ENCODE measurements at regions not wholly inside any gene's neighbourhood (a gene's known extent, or its start where the extent isn't known, plus 50 kb on each side); places are given as distances from the start of the nearest gene placed in this dataset.

- no peak overlapping the region for H3K27ac ChIP-seq
- no peaks in the 10 kb centered on the region for H3K4me1 ChIP-seq
- H3K9ac ChIP-seq: no peak overlapping the region
- no peaks in the 10 kb centered on the region for H3K36me3 ChIP-seq (ENCODE audit: control insufficient read depth, insufficient read depth, low read length)
- no peak for TF ChIP-seq CTCF (IDR thresholded peaks at IDR 0.05)
- H3K27me3 ChIP-seq (ENCODE audit: control insufficient read depth, insufficient read depth, low read length): no peaks in the 10 kb centered on the region
- no peaks in the 10 kb centered on the region for H3K79me2 ChIP-seq
- H2AFZ ChIP-seq: no peak overlapping the region
- H3K9me3 ChIP-seq (ENCODE audit: control insufficient read depth, low read length): no peaks in the 10 kb centered on the region
- no peak overlapping the region for H3K4me2 ChIP-seq (ENCODE audit: low read length)
- no peak overlapping the region for H3K4me3 ChIP-seq (ENCODE audit: low read depth, low read length)
These were observed 532.4 kb upstream of the ITGA1 start for GRCh38 chr5:52255308-52255707.

GRCh38 chr5:52262844-52263243 lies 524.9 kb upstream of the ITGA1 start:
- no peaks in the 10 kb centered on the region for H3K36me3 ChIP-seq (ENCODE audit: control insufficient read depth, insufficient read depth, low read length)
- TF ChIP-seq CTCF (IDR thresholded peaks at IDR 0.05): no peak
- no peak overlapping the region for H3K4me2 ChIP-seq (ENCODE audit: low read length)
- H3K4me3 ChIP-seq (ENCODE audit: low read depth, low read length): no peak overlapping the region
- no peaks in the 10 kb centered on the region for H3K27me3 ChIP-seq (ENCODE audit: control insufficient read depth, insufficient read depth, low read length)
- H3K9me3 ChIP-seq (ENCODE audit: control insufficient read depth, low read length): no peaks in the 10 kb centered on the region
- H3K4me1 ChIP-seq: no peaks in the 10 kb centered on the region
- H3K79me2 ChIP-seq: no peaks in the 10 kb centered on the region
- H2AFZ ChIP-seq: no peak overlapping the region
- H3K9ac ChIP-seq: no peak overlapping the region
- no peak overlapping the region for H3K27ac ChIP-seq

GRCh38 chr5:52269401-52269800 lies 518.3 kb upstream of the ITGA1 start:
- H2AFZ ChIP-seq: no peak overlapping the region
- no peak overlapping the region for H3K27ac ChIP-seq
- no peaks in the 10 kb centered on the region for H3K79me2 ChIP-seq
- no peaks in the 10 kb centered on the region for H3K27me3 ChIP-seq (ENCODE audit: control insufficient read depth, insufficient read depth, low read length)
- no peak for TF ChIP-seq CTCF (IDR thresholded peaks at IDR 0.05)
- no peaks in the 10 kb centered on the region for H3K36me3 ChIP-seq (ENCODE audit: control insufficient read depth, insufficient read depth, low read length)
- no peaks in the 10 kb centered on the region for H3K4me1 ChIP-seq
- H3K4me3 ChIP-seq (ENCODE audit: low read depth, low read length): no peak overlapping the region
- H3K4me2 ChIP-seq (ENCODE audit: low read length): no peak overlapping the region
- no peak overlapping the region for H3K9ac ChIP-seq
- no peaks in the 10 kb centered on the region for H3K9me3 ChIP-seq (ENCODE audit: control insufficient read depth, low read length)

GRCh38 chr5:52269859-52270258 lies 517.9 kb upstream of the ITGA1 start:
- no peak for TF ChIP-seq CTCF (IDR thresholded peaks at IDR 0.05)
- H3K27me3 ChIP-seq (ENCODE audit: control insufficient read depth, insufficient read depth, low read length): no peaks in the 10 kb centered on the region
- H3K9me3 ChIP-seq (ENCODE audit: control insufficient read depth, low read length): no peaks in the 10 kb centered on the region
- H3K36me3 ChIP-seq (ENCODE audit: control insufficient read depth, insufficient read depth, low read length): no peaks in the 10 kb centered on the region
- no peak overlapping the region for H3K4me2 ChIP-seq (ENCODE audit: low read length)
- H3K4me3 ChIP-seq (ENCODE audit: low read depth, low read length): no peak overlapping the region
- H3K79me2 ChIP-seq: no peaks in the 10 kb centered on the region
- no peak overlapping the region for H2AFZ ChIP-seq
- no peak overlapping the region for H3K27ac ChIP-seq
- no peaks in the 10 kb centered on the region for H3K4me1 ChIP-seq
- no peak overlapping the region for H3K9ac ChIP-seq

GRCh38 chr5:52275639-52276038 lies 512.1 kb upstream of the ITGA1 start:
- H2AFZ ChIP-seq: no peak overlapping the region
- TF ChIP-seq CTCF (IDR thresholded peaks at IDR 0.05): no peak

More at GRCh38 chr5:52275639-52276038, 512.1 kb upstream of the ITGA1 start:
- H3K79me2 ChIP-seq: no peaks in the 10 kb centered on the region
- H3K4me1 ChIP-seq: no peaks in the 10 kb centered on the region
- H3K27ac ChIP-seq: no peak overlapping the region
- no peaks in the 10 kb centered on the region for H3K36me3 ChIP-seq (ENCODE audit: control insufficient read depth, insufficient read depth, low read length)
- H3K4me3 ChIP-seq (ENCODE audit: low read depth, low read length): no peak overlapping the region
- H3K9me3 ChIP-seq (ENCODE audit: control insufficient read depth, low read length): no peaks in the 10 kb centered on the region
- H3K27me3 ChIP-seq (ENCODE audit: control insufficient read depth, insufficient read depth, low read length): no peaks in the 10 kb centered on the region
- no peak overlapping the region for H3K9ac ChIP-seq
- H3K4me2 ChIP-seq (ENCODE audit: low read length): no peak overlapping the region
